Upper lobe of left lung (tissue), 4 donors: ENCODE measurements at regions not wholly inside any gene's neighbourhood (a gene's known extent, or its start where the extent isn't known, plus 50 kb on each side); places are given as distances from the start of the nearest gene placed in this dataset.
"Not testable (repeated sequence)": the region's sequence is repeated elsewhere in the genome, so short reads cannot be mapped to it uniquely, and the experiment has no call there.

Source experiments
- EP300 ChIP-seq, 4 donors: sonication (generic); formaldehyde crosslinking; IDR thresholded peaks; one replicate each; pipeline ENCODE4 v1.5.1; 2017; ENCODE audit warnings: antibody characterized with exemption in 4 of 4, control low read depth in 2 of 4
- POLR2AphosphoS5 ChIP-seq, 2 donors: sonication (generic); formaldehyde crosslinking; IDR thresholded peaks; one replicate each; pipeline ENCODE4 v1.5.1; 2017; ENCODE audit warnings: antibody characterized with exemption in 2 of 2

- not testable (repeated sequence) for TF ChIP-seq POLR2AphosphoS5, EP300 (IDR thresholded peaks at IDR 0.05)
These were observed 168.7 kb upstream of the ADAMTSL1 start for GRCh38 chr9:18305167-18305806.
